ENCODE measurements at regions not wholly inside any gene's neighbourhood (a gene's known extent, or its start where the extent isn't known, plus 50 kb on each side); places are given as distances from the start of the nearest gene placed in this dataset.
"Not testable (repeated sequence)": the region's sequence is repeated elsewhere in the genome, so short reads cannot be mapped to it uniquely, and the experiment has no call there.

- DNase-seq = no peak
Observed at GRCh38 chr1:38787041-38787440, 72.5 kb downstream of the RRAGC start.

- no peak for DNase-seq
Observed at GRCh38 chr1:38786040-38786436, 73.5 kb downstream of the RRAGC start.

DNA sequence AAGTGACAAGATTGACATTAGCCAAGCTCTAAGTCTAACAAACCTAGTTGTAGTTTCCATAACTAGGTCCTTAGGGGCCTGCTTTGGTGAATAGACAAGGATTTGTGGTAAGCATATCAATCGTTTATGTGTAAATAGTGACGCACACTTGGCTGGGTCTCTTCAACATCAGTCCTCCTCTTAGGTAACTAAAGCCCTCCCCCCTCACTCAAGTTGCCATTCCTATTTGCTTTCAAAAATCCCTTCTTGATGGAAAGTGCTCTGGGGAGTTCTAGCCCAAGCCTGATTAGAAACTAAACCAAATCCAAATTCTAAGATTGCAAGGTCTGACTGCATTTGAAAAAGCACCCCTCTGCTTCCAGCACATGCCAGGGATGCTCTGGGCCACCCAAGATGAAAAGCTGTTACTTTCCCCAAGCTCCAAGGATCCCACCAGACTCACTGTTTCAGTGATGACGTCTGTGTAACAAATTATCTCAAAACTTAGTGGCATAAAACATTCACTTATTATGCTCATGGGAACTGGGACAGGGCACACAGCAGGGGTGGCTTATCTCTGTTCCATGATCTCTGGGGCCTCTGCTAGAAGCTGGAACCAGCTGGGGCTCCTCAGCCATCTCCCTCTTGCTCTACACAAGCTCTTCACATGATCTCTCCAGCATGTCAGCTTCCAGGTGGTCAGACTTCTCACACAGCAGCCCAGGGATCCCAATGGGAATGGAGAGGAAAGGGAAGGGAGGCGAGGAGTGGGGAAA, 74.1 kb downstream of the RRAGC start:
- DNase-seq = no peak

DNA sequence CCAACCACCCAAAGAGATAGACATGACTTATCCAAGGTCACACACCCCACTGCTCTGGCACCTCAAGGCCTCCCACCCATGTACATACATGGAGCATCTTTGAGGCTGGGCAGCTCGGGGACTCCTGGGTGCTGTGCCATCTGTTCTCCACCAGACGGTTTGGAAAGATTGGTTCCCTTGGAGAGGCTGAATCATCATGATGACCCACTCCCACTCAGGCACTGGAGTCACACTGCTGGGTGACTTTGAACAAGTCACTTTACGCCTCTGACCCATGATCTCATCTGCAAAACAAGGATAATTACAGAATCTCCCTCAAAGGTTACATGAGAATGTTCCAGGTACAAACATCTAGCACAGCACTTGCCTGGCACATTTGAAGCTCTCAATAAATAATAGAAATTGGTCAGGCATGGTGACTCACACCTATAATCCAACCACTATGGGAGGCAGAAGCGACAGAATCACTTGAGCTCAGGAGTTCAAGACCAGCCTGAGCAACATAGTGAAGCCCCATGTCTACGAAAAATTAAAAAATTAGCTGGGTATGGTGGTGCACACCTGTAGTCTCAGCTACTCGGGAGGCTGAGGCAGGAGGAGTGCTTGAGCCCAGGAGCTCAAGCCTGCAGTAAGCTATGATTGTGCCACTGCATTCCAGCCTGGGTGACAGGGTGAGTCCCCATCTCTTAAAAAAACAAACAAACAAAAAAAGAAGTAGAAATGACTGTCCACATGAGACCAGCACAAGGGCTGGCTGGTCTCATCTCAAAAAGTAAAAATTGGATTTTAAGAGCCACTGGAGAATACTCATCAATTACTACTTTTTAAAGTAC, 74.9 kb downstream of the RRAGC start:
- DNase-seq = no peak

GRCh38 chr1:38783640-38784229, 75.8 kb downstream of the RRAGC start:
- DNase-seq = no peak

DNA sequence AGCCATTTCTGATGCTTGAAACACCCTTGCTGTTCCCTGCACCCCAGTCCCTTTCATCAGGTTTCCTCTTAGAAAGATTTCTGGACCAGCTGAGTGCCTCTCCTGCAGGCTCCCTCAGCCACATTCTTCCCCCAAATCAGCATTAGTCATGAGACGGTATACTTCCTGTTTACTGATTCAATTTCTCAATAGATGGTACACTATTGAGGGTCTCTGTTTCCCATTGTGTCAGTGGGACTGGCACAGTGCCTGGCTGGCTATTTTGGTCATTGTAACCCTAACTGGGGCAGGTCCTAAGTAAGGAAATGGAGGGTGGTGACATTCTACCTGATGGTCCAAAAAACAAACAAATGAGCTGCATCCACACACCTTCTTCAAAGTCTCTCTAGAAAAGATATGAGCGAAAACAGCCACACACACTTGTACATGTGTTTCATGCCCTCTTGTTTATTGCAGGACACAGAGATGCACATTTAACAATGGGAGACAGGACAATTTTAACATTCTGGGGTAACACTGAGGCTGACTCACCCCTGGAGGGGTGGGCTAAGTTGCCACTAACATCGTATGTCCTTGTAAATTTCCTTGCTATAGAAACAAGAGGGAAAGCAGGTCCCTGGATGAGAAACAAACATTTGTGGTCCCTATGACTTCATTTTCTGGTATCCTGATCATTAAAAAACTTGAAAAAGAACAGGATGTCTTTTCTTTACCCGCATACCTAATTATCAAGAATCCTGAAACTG, 77.5 kb downstream of the RRAGC start:
- DNase-seq = no peak

GRCh38 chr1:38780133-38780532, 79.4 kb downstream of the RRAGC start:
- DNase-seq = no peak

DNA sequence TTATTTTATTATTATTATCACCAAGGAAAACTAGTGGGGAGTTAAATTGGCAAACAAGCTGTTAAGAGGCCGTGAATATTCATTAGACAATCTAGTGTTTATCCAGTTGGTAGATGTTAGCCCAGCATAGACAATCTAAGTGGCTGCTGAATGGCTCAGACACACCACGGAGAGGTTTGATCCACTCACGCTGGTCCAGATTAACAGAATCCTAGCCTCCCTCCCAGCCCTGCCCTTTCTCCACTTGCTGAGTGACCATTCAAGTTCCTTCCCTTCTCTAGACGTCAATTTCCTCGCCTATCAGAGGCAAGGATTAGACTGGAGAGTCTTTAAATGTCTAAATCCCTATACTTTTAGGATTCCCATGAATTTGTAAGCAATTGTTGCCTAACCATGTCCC, 80.1 kb downstream of the RRAGC start:
- no peak for DNase-seq

- no peak for DNase-seq
Observed at GRCh38 chr1:38778521-38778920, 81.1 kb downstream of the RRAGC start.

- DNase-seq = no peak
Observed at GRCh38 chr1:38778051-38778450, 81.5 kb downstream of the RRAGC start.

DNA sequence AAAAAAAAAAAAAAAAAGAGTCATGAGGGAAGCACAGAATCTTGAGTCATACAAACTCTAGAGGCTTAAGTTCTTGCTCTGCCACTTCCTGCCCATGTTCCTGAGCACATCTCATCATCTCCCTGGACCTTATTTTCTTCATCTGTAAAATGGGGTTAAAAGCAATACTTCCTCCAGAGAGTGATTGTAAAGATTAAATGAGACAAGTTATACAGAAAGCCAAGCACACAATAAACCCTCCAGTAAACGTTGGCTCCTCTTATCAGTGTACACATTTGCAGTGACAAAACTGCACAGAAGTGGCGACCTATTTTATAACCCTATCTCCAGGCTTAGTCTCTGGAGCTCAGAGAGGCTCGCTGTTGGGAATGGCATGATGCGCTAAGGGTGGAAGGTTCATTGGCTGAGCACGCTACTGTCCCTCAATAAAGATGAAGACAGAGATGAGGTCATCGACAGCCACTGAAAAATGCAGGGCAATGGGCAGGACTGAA, 82.1 kb downstream of the RRAGC start:
- no peak for DNase-seq

DNA sequence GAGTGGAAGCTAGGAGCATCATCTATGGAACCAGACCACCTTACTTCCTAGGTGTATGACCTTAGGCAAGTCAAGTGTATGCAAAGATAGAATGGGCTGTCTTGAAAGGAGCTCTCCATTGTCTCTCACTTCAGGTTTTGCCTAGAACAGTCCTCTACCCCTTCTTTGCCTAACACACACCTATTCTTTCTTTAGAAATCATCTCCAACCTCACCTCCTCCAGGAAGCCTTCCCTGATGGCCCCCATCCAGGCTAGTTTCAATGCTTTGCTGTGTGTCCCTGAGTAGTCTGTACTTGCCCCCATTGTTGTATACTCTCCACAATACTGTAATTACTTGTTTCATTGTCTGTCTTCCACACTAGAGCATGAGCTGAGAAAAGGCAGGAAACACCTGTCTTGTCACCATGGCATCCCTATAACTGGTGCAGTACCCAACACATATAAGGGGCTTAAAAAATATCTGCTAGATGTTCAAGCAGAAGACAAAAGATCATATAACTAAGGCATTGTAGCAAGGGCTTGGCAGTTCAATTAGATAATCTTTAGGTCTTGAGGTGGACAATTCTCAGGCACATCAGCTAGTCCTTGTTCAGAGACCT, 83.0 kb downstream of the RRAGC start:
- no peak for DNase-seq

DNA sequence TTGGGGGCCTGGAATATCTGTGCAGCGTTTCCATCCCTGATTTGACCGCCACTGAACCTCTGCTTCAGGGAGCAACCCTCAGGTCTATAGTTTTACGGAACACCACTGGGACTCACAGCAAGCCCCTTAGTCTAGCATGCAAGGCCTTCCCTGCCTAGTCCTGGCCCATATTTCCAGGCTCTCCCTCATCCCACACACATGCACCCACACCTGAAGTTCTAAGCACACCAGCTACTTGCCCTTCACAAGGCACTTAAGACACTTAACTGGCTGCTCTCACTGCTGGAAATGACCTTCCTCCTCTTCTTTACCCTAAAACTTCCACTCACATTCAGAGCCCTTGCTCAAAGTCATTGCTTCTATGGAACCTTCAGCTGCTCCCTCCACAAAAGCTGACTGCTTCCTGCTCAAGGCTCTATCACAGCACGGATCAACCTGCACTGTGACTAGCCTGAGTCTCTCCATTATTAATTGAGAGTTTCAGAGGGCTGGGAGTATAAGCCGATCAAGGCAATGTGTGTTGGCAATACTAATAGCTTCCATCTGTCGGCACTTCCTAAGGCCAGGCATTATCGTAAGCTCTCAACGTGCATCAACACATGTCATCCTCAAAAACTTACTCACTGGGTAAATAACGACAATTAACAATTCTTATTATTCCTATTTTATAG, 84.3 kb downstream of the RRAGC start:
- DNase-seq = no peak

- no peak for DNase-seq
Observed at GRCh38 chr1:38773483-38773882, 86.1 kb downstream of the RRAGC start.

GRCh38 chr1:38772953-38773352, 86.6 kb downstream of the RRAGC start:
- DNase-seq = no peak

DNA sequence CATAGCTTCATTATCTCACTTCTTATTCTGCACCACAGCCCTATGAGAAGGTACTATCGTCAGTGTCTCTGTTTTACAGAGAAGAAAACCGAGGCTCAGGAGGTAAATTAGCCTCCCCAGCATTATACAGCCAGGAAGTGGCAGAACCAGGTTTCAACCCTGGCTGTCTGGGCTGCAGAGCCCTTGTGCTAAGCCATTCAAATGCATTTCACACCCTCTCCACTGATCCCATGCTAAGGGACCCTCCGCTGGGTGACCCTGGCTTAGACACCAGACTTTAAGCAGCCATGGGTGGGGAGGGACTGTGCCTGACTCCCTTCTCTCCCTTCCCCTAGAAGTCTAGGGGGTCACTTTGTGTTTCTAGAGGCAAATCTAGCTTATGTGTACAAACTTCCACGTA, 87.5 kb downstream of the RRAGC start:
- no peak for DNase-seq

- DNase-seq = not testable (repeated sequence)
Observed at GRCh38 chr1:38770516-38771173, 88.9 kb downstream of the RRAGC start.

DNA sequence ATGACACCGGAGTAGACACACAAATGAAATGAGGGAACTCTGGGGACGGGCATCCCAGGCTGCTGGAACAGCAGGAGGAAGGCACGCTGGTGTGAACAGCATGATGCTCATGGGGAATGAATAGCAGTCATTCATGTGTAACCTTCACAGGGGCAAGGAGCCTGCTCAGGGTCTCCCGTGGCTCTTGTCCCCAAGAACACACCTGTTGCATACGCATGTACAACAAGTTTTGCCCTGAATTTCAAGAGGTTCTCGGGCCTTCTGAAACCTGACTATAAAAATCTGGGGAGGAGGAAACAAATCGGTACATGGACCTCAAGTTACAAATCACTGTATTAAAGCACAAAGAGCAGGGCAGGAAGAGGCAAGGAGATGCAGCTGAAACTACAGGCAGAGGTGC, 93.4 kb downstream of the RRAGC start:
- DNase-seq = no peak

DNA sequence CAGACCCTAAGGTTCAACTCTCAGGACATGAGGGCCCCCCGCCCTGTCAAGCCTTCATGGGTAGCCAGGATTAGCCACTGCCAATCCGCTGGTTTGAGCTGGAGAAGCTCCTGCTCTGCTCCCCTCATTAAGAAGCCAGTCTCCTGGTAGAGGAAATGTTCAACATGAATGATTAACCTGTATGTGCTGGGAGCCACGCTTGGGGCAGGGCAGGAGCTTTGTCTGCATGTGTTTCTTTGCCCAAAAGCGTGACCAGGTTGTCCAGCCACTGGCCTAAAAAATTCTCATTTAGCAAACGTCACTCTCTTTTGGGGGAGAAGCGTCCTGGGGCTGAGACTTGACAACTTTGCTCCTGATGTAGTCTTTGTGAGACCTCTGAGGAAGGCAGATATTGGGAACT, 96.5 kb downstream of the RRAGC start:
- no peak for DNase-seq

DNA sequence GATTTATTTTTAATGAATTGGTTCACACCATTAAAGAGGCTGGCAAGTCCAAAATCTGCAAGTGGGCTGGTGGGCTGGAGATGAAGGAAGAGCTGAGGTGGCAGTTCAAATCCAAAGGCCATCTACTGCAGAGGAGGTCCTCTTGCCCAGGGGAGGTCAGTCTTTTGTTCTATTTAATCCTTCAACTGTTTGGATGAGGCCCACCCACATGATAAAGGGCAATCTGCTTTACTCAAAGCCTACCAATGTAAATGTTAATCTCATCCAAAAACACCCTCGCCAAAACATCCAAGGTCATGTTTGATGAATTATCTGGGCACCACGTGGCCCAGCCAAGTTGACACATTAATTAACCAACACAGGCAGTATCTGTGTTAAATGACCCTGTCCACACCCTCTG, 99.0 kb downstream of the RRAGC start:
- no peak for DNase-seq

DNA sequence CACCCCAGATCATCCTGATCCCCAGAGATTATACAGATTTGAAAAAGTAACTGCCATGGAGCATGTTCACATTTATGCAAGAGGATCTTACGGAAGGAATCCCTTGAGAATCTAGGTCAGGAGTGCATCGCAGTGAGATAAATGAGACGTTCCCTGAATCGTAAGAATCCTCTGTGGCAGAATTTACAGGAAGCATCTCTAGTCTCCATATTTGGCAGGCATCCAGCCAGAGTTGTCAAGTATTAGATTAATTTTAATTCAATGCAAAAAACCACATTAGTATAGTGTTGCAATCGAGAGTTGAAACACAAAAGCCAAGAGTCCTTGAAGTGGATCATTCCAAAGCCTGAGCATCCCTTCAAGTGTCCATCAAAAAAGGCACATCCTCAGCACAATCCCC, 100.8 kb downstream of the RRAGC start:
- DNase-seq = no peak

All from midbrain (tissue), 1 donor.